ENCODE measurements at regions not wholly inside any gene's neighbourhood (a gene's known extent, or its start where the extent isn't known, plus 50 kb on each side); places are given as distances from the start of the nearest gene placed in this dataset.

- TF ChIP-seq CTCF (IDR thresholded peaks at IDR 0.05; ENCODE audit: low read depth, low read length, missing control alignments): no peak
- no peak for DNase-seq (ENCODE audit: low read depth)
- no peak overlapping the region for H3K4me3 ChIP-seq (ENCODE audit: low read depth, low read length)
- in situ Hi-C loops (cut with HindIII; ENCODE audit: low sequenced_read_pairs): no loop called here
Observed at GRCh38 chr1:106517224-106517623, 539.2 kb upstream of the PRMT6 start.

- in situ Hi-C loops (cut with HindIII; ENCODE audit: low sequenced_read_pairs): no loop called here
- DNase-seq (ENCODE audit: low read depth): no peak
- TF ChIP-seq CTCF (IDR thresholded peaks at IDR 0.05; ENCODE audit: low read depth, low read length, missing control alignments): no peak
- no peak overlapping the region for H3K4me3 ChIP-seq (ENCODE audit: low read depth, low read length)
Observed at GRCh38 chr1:106523497-106523896, 533.0 kb upstream of the PRMT6 start.

- no peak overlapping the region for H3K4me3 ChIP-seq (ENCODE audit: low read depth, low read length)
- no peak for TF ChIP-seq CTCF (IDR thresholded peaks at IDR 0.05; ENCODE audit: low read depth, low read length, missing control alignments)
- in situ Hi-C loops (cut with HindIII; ENCODE audit: low sequenced_read_pairs): no loop called here
- DNase-seq (ENCODE audit: low read depth): no peak
Observed at GRCh38 chr1:106524631-106525030, 531.8 kb upstream of the PRMT6 start.

- DNase-seq (ENCODE audit: low read depth): peak; percentile 48
- in situ Hi-C loops (cut with HindIII; ENCODE audit: low sequenced_read_pairs): no loop called here
- no peak for TF ChIP-seq CTCF (IDR thresholded peaks at IDR 0.05; ENCODE audit: low read depth, low read length, missing control alignments)
- no peak overlapping the region for H3K4me3 ChIP-seq (ENCODE audit: low read depth, low read length)
Observed at GRCh38 chr1:106526650-106527049, 529.8 kb upstream of the PRMT6 start.

- no peak for DNase-seq (ENCODE audit: low read depth)
- no peak for TF ChIP-seq CTCF (IDR thresholded peaks at IDR 0.05; ENCODE audit: low read depth, low read length, missing control alignments)
- in situ Hi-C loops (cut with HindIII; ENCODE audit: low sequenced_read_pairs): no loop called here
- no peak overlapping the region for H3K4me3 ChIP-seq (ENCODE audit: low read depth, low read length)
Observed at GRCh38 chr1:106534612-106535011, 521.9 kb upstream of the PRMT6 start.

GRCh38 chr1:106536741-106537140 is 519.7 kb upstream of the PRMT6 start:
- DNase-seq (ENCODE audit: low read depth): no peak
- no peak overlapping the region for H3K4me3 ChIP-seq (ENCODE audit: low read depth, low read length)
- no peak for TF ChIP-seq CTCF (IDR thresholded peaks at IDR 0.05; ENCODE audit: low read depth, low read length, missing control alignments)
- in situ Hi-C loops (cut with HindIII; ENCODE audit: low sequenced_read_pairs): no loop called here

- no peak for DNase-seq (ENCODE audit: low read depth)
- TF ChIP-seq CTCF (IDR thresholded peaks at IDR 0.05; ENCODE audit: low read depth, low read length, missing control alignments): no peak
- no peak overlapping the region for H3K4me3 ChIP-seq (ENCODE audit: low read depth, low read length)
- in situ Hi-C loops (cut with HindIII; ENCODE audit: low sequenced_read_pairs): no loop called here
Observed at GRCh38 chr1:106548726-106549125, 507.7 kb upstream of the PRMT6 start.
